Mesenchymal stem cell (in vitro differentiated cells and primary cell): ENCODE measurements at regions not wholly inside any gene's neighbourhood (a gene's known extent, or its start where the extent isn't known, plus 50 kb on each side); places are given as distances from the start of the nearest gene placed in this dataset.

Experiments
- DNase-seq: peaks from one replicate; pipeline ENCODE4 v3.0.0-alpha.2; 2013
- H2AFZ ChIP-seq: one replicate; pipeline ENCODE4 v1.6.1; 2013; ENCODE audit warnings: low read depth, mild to moderate bottlenecking, control low read depth, inconsistent platforms, low read length, moderate library complexity
- H2AK5ac ChIP-seq: 2 replicates; pipeline ENCODE4 v1.6.1; 2013; ENCODE audit warnings: low read length, moderate library complexity, mild to moderate bottlenecking, inconsistent platforms; ENCODE audit not compliant: severe bottlenecking
- H2BK120ac ChIP-seq: one replicate; pipeline ENCODE4 v1.6.1; 2013; ENCODE audit warnings: low read depth, mild to moderate bottlenecking, inconsistent platforms, low read length, moderate library complexity
- H2BK12ac ChIP-seq, 2 experiments: one replicate each; pipeline ENCODE4 v1.6.1; 2013; ENCODE audit warnings: inconsistent platforms in 2 of 2, low read length in 2 of 2, mild to moderate bottlenecking in 2 of 2, moderate library complexity in 2 of 2, control low read depth in 1 of 2
- H2BK15ac ChIP-seq: one replicate; pipeline ENCODE4 v1.6.1; 2013; ENCODE audit warnings: mild to moderate bottlenecking, low read depth, inconsistent platforms; ENCODE audit not compliant: poor library complexity, severe bottlenecking
- H2BK5ac ChIP-seq: 2 replicates; pipeline ENCODE4 v1.6.1; 2013; ENCODE audit warnings: low read depth, mild to moderate bottlenecking, low read length, control low read depth, inconsistent platforms; ENCODE audit not compliant: poor library complexity, severe bottlenecking
- H3K14ac ChIP-seq, 2 experiments: one replicate each; pipeline ENCODE4 v1.6.1; 2013; ENCODE audit warnings: inconsistent platforms in 2 of 2, low read length in 2 of 2, control low read depth in 1 of 2, mild to moderate bottlenecking in 1 of 2, moderate library complexity in 1 of 2
- H3K18ac ChIP-seq, 2 experiments: one replicate each; pipeline ENCODE4 v1.6.1; 2013; ENCODE audit warnings: inconsistent platforms in 2 of 2, low read length in 2 of 2, control low read depth in 1 of 2, low read depth in 1 of 2, mild to moderate bottlenecking in 1 of 2
- H3K23ac ChIP-seq, 2 experiments: one replicate each; pipeline ENCODE4 v1.6.1; 2013; ENCODE audit warnings: inconsistent platforms in 2 of 2, low read length in 2 of 2, mild to moderate bottlenecking in 2 of 2, moderate library complexity in 2 of 2, control low read depth in 1 of 2
- H3K27ac ChIP-seq: 2 replicates; pipeline ENCODE4 v1.5.1; 2013; ENCODE audit warnings: mild to moderate bottlenecking, moderate library complexity, low read length, control low read depth, inconsistent platforms; ENCODE audit not compliant: poor library complexity, severe bottlenecking
- H3K27me3 ChIP-seq, 2 experiments: 2 replicates each; pipeline versions ENCODE4 v1.6.1 to v1.7.0; 2013; ENCODE audit warnings: low read length in 2 of 2, mild to moderate bottlenecking in 2 of 2, moderate library complexity in 2 of 2, control low read depth in 1 of 2, inconsistent platforms in 1 of 2; ENCODE audit not compliant: control insufficient read depth in 1 of 2, insufficient read depth in 1 of 2
- H3K36me3 ChIP-seq, 2 experiments: 2 replicates each; pipeline versions ENCODE4 v1.6.1 to v1.7.0; 2013; ENCODE audit warnings: low read length in 2 of 2, control low read depth in 1 of 2, inconsistent platforms in 1 of 2, low read depth in 1 of 2, mild to moderate bottlenecking in 1 of 2; ENCODE audit not compliant: insufficient read depth in 2 of 2, control insufficient read depth in 1 of 2
- H3K4ac ChIP-seq, 2 experiments: one replicate each; pipeline ENCODE4 v1.6.1; 2013; ENCODE audit warnings: inconsistent platforms in 2 of 2, low read length in 2 of 2, mild to moderate bottlenecking in 2 of 2, moderate library complexity in 2 of 2, control low read depth in 1 of 2, low read depth in 1 of 2
- H3K4me1 ChIP-seq: 2 replicates; pipeline ENCODE4 v1.6.1; 2013; ENCODE audit warnings: low read depth, low read length, control low read depth; ENCODE audit not compliant: control insufficient read depth, insufficient read depth
- H3K4me2 ChIP-seq: 2 replicates; pipeline ENCODE4 v1.6.1; 2013; ENCODE audit warnings: low read length, mild to moderate bottlenecking, inconsistent platforms; ENCODE audit not compliant: poor library complexity, severe bottlenecking
- H3K4me3 ChIP-seq, 2 experiments: 2 replicates each; pipeline versions ENCODE4 v1.5.1 to v1.7.0; 2013; ENCODE audit warnings: low read length in 2 of 2, mild to moderate bottlenecking in 2 of 2, control low read depth in 1 of 2, low read depth in 1 of 2; ENCODE audit not compliant: insufficient read depth in 1 of 2
- H3K79me1 ChIP-seq: replicated peaks from 2 replicates; pipeline ENCODE4 v1.6.1; 2013; ENCODE audit warnings: mild to moderate bottlenecking, control low read depth, low read length, inconsistent platforms; ENCODE audit not compliant: poor library complexity, severe bottlenecking
- H3K9ac ChIP-seq: 2 replicates; pipeline ENCODE4 v1.7.0; 2013; ENCODE audit warnings: mild to moderate bottlenecking, low read length, moderate library complexity
- H3K9me3 ChIP-seq: 2 replicates; pipeline ENCODE4 v1.7.0; 2013; ENCODE audit warnings: mild to moderate bottlenecking, low read length; ENCODE audit not compliant: control insufficient read depth
- H4K8ac ChIP-seq: one replicate; pipeline ENCODE4 v1.6.1; 2013; ENCODE audit warnings: inconsistent platforms, mild to moderate bottlenecking, low read length, moderate library complexity
- H4K91ac ChIP-seq: one replicate; pipeline ENCODE4 v1.6.1; 2013; ENCODE audit warnings: mild to moderate bottlenecking, low read length, inconsistent platforms
- WGBS: methylation state at CpG from one replicate; pipeline ENCODE4 v1.1.7; 2013; ENCODE audit warnings: mixed read lengths; 5-methylcytosine and 5-hydroxymethylcytosine counted together

DNA sequence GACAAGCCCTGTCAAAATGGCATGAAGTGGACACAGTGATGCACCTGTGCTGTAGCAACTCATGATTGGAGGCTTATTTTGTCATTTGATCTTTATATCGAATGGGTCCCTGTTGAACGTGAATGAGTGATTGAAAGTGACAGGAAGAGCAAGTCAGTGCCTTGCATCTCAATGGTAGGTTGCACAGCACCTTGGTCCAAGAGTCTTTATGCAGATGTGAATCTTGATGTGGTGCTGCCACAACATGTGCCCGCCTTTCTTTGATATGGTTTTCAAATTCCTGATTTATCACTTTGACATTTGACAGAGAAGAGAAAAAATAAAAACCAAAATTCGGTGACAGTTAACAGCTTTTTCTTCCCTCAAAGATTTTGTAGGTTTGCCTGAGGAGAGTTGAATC is 1182.4 kb downstream of the DNAJB9 start:
- Histone ChIP-seq H3K4ac (no peak overlapping the region), H3K18ac (no peak overlapping the region), H2AK5ac (no peak overlapping the region), H2AFZ (no peak overlapping the region), H3K4me1 (no peaks in the 10 kb centered on the region), H3K36me3 (no peaks in the 10 kb centered on the region), H3K4me2 (no peak overlapping the region), H2BK120ac (no peak overlapping the region), H2BK5ac (no peak overlapping the region), H2BK15ac (no peak overlapping the region), H4K91ac (no peak overlapping the region), H4K8ac (no peak overlapping the region), H3K9me3 (peaks cover 3% of the 10 kb centered on the region), H3K9ac (no peak overlapping the region), H3K79me1 (no peaks in the 10 kb centered on the region), H3K27me3 (no peaks in the 10 kb centered on the region), H3K14ac (no peak overlapping the region), H3K23ac (no peak overlapping the region), H3K27ac (no peak overlapping the region), H3K4me3 (no peak overlapping the region), H2BK12ac (no peak overlapping the region)
- 91% methylated on average over 3 of the region's 4 CpGs for WGBS
- no peak for DNase-seq

DNA sequence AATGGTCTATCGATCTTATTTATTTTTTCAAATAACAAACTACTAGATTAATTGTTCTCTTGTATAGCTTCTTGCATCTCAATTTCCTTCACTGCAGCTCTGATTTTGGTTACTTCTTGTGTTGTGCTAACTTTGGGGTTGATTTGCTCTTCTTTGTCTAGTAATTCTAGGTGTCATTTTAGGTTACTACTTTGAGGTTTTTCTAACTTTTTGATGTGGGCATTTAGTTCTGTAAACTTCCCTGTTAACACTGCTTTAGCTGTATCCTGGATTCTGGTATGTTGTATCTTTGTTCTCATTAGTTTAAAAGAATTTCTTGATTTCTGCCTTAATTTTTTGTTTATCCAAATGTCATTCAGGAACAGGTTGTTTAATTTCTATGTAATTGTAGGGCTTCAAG is 1188.0 kb downstream of the DNAJB9 start:
- H2BK5ac ChIP-seq = no peak overlapping the region
- H2AK5ac ChIP-seq = no peak overlapping the region
- H2AFZ ChIP-seq = no peak overlapping the region
- H2BK12ac ChIP-seq = no peak overlapping the region
- H3K4me2 ChIP-seq = no peak overlapping the region
- H4K91ac ChIP-seq = no peak overlapping the region
- no peak for DNase-seq
- H2BK120ac ChIP-seq = no peak overlapping the region
- H3K14ac ChIP-seq = no peak overlapping the region
- H3K18ac ChIP-seq = no peak overlapping the region
- no peak overlapping the region for H3K9ac ChIP-seq
- no peak overlapping the region for H3K27ac ChIP-seq
- H3K79me1 ChIP-seq = no peaks in the 10 kb centered on the region
- no peak overlapping the region for H2BK15ac ChIP-seq
- H3K23ac ChIP-seq = no peak overlapping the region
- no peaks in the 10 kb centered on the region for H3K36me3 ChIP-seq
- H3K9me3 ChIP-seq = peaks cover 6% of the 10 kb centered on the region
- no peak overlapping the region for H3K4me3 ChIP-seq
- no peaks in the 10 kb centered on the region for H3K27me3 ChIP-seq
- H4K8ac ChIP-seq = no peak overlapping the region
- no peak overlapping the region for H3K4ac ChIP-seq
- no peaks in the 10 kb centered on the region for H3K4me1 ChIP-seq
- no CpG with 5 or more reads among the region's 1 CpG for WGBS

DNA sequence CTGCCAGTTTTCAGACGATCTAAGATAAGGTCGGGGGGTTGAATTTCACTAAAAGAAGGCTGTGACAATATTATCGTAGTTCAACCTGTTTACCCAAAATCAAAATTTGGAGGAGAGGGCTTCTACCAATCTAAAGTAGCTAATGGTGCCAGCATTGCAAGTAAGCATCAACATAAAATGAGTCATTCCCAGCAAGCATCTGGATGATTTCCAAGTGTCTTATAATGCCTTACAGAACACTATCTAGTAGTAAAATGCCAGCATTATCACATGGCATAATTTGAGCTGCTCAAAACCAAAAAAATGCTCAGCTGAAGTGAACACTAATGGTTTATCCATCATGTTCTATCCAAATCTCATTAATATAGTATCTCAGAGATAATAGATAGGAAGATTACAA is 1193.9 kb downstream of the DNAJB9 start:
- no peak overlapping the region for H4K91ac ChIP-seq
- 84% methylated on average over 3 of the region's 3 CpGs for WGBS
- H3K4me1 ChIP-seq = no peaks in the 10 kb centered on the region
- no peak overlapping the region for H2BK12ac ChIP-seq
- peaks cover 15% of the 10 kb centered on the region for H3K9me3 ChIP-seq
- H2BK15ac ChIP-seq = no peak overlapping the region
- H3K23ac ChIP-seq = no peak overlapping the region
- no peak overlapping the region for H2AFZ ChIP-seq
- no peak overlapping the region for H2AK5ac ChIP-seq
- H4K8ac ChIP-seq = no peak overlapping the region
- no peak overlapping the region for H3K27ac ChIP-seq
- H2BK5ac ChIP-seq = no peak overlapping the region
- no peaks in the 10 kb centered on the region for H3K36me3 ChIP-seq
- no peak overlapping the region for H3K4ac ChIP-seq
- H3K27me3 ChIP-seq = no peaks in the 10 kb centered on the region
- H3K9ac ChIP-seq = no peak overlapping the region
- H3K79me1 ChIP-seq = no peaks in the 10 kb centered on the region
- no peak overlapping the region for H3K18ac ChIP-seq
- H3K4me2 ChIP-seq = no peak overlapping the region
- DNase-seq = no peak
- no peak overlapping the region for H2BK120ac ChIP-seq
- H3K4me3 ChIP-seq = no peak overlapping the region
- H3K14ac ChIP-seq = no peak overlapping the region

GRCh38 chr7:109772161-109772560 is 1202.5 kb downstream of the DNAJB9 start:
- Histone ChIP-seq H2BK5ac (no peak overlapping the region), H3K27ac (no peak overlapping the region), H3K4me3 (no peak overlapping the region), H3K9me3 (peaks cover 16% of the 10 kb centered on the region), H3K18ac (no peak overlapping the region), H3K14ac (no peak overlapping the region), H3K79me1 (no peaks in the 10 kb centered on the region), H2AFZ (no peak overlapping the region), H3K4me1 (peaks cover 4% of the 10 kb centered on the region), H2BK120ac (no peak overlapping the region), H3K23ac (no peak overlapping the region), H3K27me3 (no peaks in the 10 kb centered on the region), H2BK15ac (no peak overlapping the region), H2AK5ac (no peak overlapping the region), H3K9ac (no peak overlapping the region), H3K4me2 (no peak overlapping the region), H4K8ac (no peak overlapping the region), H3K36me3 (no peaks in the 10 kb centered on the region), H4K91ac (no peak overlapping the region), H3K4ac (no peak overlapping the region), H2BK12ac (no peak overlapping the region)
- no peak for DNase-seq
- WGBS = 74% methylated on average over 3 of the region's 3 CpGs
